NCI-H524 (cell line): ENCODE measurements at regions not wholly inside any gene's neighbourhood (a gene's known extent, or its start where the extent isn't known, plus 50 kb on each side); places are given as distances from the start of the nearest gene placed in this dataset.
A peak's percentile ranks its signal among the peaks of the same experiment; 100 is the strongest.

Experiments used
- DNase-seq, 2 experiments: peaks; one replicate each; lab custom pipeline; 2025; lab: John Stamatoyannopoulos, UW

DNA sequence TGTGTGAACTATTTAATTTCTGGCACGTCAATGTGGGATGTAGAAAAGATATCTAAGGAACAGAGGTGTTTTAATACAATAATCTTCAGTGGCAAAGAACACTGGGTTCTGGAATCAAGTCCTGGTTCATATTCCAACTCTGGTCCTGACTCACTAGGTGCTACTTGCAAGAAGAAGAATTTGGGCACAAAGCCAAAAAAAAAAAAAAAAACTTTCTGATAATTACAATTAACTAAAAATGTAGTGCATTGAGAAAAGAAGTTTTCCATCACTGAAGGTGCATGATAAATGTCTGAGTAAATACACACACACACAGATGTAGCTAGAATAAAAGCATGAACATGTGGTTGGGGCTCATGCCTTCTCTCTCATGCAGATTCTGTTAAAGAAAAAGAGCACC lies 424.4 kb upstream of the REG3G start:
- no peak for DNase-seq

DNA sequence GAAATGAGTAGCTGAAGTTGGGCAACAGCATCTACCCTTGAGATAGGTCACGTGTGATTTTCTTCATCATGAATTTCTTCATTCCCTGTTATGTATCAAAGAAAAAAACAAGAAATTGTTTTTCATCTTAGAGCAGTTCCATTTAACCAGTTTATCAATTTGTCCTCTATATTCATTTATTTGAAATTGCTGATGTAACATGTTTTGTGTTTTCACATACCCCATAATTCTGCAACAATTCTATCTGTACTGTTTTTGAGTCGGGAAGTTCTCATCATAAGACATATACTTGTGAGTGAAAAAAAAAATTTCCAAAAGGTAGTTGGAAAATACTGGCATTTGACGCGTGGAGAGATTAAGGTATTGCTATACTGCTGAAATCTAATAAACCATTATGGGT lies 422.6 kb upstream of the REG3G start:
- no peak for DNase-seq

- peak in 1 of 2 experiments; percentile 4 for DNase-seq
Observed at GRCh38 chr2:78606895-78607294, 418.6 kb upstream of the REG3G start.

GRCh38 chr2:78614726-78615125 lies 410.8 kb upstream of the REG3G start:
- no peak for DNase-seq

DNA sequence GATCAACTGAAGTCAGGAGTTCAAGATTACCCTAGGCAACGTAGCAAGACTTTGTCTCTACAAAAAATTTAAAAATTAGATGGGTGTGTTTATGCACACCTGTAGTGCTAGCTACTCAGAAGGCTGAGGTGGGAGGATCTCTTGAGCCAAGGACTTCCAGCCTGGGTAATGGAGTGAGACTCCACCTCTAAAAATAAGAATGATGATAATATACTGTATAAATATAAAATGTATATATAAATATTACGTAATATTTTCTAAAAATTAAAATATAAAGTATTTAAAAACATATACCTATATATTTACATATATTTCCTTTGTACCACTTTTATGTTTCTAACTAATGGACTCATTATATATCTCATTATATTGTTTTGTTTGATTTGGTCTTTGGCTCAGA lies 409.5 kb upstream of the REG3G start:
- DNase-seq = no peak

DNA sequence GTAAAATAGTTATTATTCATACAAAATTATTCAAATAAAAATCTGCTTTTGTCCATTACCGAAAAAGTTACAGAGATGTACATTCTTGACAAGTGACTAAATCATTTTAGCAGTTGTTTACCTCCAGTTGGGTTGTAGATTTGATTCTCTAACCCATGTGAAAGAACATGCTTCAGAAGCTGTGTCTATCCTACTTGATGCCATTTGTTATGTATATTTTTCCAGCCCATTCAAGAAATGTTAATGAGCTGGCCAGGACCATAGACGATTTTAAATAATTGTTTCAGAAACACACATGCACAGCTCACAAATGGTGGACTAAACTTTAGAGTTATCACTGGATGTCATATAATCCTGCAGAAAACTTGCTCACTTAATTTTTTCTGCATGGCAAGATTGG lies 391.1 kb upstream of the REG3G start:
- DNase-seq = no peak

DNA sequence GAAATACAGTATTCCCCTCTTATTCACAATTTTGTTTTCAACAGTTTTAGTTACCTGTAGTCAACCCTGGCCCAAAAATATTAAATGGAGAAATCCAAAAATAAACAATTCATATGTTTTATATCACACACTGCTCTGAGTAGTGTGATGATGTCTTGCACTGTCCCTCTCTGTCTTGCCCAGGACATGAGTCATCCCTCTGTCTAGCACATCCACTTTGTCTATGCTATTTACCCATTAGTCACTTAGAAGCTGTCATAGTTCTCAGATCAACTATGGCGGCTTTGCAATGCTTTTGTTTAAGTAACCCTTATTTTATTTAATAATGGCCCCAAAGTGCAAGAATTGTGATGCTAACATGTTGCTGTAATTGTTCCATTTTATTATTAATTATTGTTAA lies 380.6 kb upstream of the REG3G start:
- no peak for DNase-seq

DNA sequence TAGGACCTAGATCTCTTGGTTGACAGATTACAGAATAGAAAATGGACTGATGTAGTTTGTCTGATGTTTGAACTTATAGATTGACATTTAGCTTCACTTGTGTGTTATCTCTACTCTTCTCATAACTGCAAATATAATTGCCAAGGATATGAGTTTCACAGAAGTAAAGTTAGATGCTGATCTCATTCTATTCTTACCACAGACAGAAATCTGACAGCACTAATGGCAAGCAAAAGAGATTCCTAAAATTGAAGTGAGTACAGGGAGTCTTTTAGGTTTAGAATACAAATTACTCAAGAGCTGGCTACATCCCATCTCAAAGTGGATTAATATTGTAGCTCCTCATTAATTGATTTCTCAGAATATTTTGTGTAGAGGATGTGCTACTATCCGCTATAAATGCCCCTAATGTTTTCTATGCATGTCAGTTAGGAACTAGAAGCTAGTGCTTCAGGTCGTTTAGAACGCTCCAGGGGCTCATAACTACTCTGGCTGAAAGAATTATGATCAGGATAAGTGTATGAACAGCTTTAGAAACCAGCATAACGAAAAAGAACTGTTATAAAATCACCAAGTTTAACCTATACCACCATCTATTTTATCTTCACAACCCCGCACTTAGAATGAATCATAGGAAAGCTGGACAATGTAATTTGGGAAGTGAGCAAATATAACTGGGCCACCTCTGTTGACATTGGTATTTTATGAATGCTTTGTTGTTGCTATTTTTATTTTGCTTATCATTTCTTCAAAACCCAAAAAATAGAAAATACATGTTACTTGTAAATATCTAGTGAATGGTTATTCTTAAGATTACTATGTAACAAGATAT lies 378.8 kb upstream of the REG3G start:
- DNase-seq = no peak

- no peak for DNase-seq
Observed at GRCh38 chr2:78648558-78648957, 376.9 kb upstream of the REG3G start.

- DNase-seq = no peak
Observed at GRCh38 chr2:78654941-78655340, 370.6 kb upstream of the REG3G start.

- peak; percentile 8 to 21 for DNase-seq
Observed at GRCh38 chr2:78676921-78677696, 348.4 kb upstream of the REG3G start.

DNA sequence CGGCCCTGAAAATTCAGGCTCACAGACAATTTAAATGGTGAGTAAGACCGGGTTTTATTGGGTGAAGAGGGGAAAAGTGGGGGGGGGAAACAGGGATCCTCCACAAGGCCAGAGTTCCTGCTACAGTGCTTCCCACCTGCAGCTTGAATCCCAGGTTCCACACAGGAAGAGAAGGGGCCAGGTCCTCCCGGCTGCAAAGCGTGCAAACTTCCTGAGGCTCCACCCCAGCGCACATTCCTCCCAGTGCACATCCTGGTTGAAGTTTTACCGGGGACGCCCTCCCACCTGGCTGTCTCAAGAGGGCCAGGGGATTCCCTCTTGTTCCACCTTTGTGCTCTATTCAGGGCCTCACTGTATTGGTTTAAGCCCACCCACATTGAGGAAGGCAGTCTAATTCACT lies 347.7 kb upstream of the REG3G start:
- no peak for DNase-seq

DNA sequence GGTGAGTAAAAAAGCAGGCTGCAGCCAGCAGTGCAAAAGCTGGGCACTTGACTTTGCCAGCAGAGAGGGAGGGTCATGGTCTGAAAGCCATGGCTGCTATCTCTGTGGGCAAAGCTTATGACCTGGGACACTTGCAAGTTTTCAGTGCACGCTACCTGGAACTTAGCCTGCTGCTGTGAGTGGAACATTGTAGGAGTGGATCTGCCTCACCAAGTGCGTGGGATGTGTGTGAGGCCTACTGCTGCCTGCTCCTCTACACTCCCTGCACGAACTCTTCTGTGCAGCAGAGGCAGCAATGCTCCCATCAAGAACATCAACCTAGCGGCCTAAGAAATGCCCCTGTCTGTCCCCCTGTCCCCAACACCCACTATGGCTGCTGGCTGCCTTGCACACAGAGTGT lies 344.1 kb upstream of the REG3G start:
- DNase-seq = no peak

- no peak for DNase-seq
Observed at GRCh38 chr2:78682781-78683180, 342.7 kb upstream of the REG3G start.

DNA sequence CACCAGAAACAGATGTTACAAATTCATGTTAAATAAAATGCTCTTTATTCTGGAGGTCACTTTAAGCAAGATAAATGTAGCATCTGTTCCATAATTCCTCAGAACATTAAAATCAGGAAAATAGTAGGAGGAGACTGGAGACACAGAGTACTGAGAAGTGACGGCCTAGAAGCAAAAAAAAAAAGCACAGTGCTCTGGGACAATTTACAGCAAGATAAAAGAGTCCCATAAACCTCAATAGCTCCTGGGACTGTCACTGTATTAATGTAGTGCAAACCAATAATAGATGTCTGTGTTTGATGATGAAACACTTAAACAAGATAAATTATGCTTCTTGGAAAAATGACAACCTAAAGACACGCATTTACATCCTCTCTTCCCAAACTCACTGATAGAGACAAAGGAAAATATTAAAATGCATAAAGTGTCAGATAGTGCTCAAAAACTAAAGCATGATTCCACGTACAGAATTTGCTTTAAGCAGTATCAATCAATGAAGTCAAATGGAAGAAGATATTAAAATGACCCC lies 338.8 kb upstream of the REG3G start:
- DNase-seq = no peak

DNA sequence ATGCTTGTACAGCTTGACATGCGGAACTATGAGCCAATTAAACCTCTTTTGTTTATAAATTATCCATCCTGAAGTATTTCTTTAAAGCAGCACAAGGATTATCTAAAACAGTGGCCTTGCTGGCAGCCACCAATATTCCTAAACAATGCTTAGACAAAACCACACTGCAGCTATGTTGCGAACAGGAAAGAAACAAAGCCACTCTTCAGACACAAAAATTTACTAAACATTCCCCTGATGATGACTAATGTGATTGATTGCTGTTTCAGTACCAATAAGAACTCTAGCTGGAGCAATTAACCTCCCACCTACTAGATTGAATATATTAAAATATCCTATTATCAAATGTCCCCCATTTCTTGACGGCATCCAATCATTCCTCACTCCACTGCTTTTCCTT lies 325.8 kb upstream of the REG3G start:
- DNase-seq = no peak

GRCh38 chr2:78701546-78701945 lies 324.0 kb upstream of the REG3G start:
- DNase-seq = no peak

DNA sequence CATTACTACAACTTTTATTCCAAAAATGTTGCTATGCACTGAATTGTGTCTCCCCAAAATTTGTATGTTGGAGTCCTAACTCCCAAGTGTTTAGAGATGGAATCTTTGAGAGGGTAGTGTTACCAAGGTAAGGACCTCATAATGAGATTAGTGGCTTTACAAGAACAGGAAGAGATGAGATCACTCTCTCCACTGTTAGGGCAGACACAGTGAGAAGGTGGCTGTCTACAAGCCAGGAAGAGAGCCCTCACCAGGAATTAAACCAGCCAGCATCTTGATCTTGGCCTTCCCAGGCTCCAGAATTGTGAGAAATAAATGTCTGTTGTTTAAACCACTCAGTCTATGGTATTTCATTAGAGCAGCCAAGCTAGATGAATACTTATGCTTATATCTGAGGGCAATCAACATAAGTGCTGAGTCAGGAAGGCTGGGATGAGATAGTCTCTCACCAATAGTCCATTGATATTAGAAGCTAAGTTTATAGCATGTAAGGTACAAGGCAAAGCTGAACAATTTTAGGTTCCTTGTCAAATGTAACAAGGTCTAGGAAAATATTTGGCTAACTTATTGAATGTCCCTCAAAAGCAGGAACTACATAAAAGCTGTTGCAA lies 317.6 kb upstream of the REG3G start:
- peak in 1 of 2 experiments; percentile 51 for DNase-seq

GRCh38 chr2:78710632-78711375 lies 314.7 kb upstream of the REG3G start:
- no peak for DNase-seq

- no peak for DNase-seq
Observed at GRCh38 chr2:78715293-78715692, 310.2 kb upstream of the REG3G start.

DNA sequence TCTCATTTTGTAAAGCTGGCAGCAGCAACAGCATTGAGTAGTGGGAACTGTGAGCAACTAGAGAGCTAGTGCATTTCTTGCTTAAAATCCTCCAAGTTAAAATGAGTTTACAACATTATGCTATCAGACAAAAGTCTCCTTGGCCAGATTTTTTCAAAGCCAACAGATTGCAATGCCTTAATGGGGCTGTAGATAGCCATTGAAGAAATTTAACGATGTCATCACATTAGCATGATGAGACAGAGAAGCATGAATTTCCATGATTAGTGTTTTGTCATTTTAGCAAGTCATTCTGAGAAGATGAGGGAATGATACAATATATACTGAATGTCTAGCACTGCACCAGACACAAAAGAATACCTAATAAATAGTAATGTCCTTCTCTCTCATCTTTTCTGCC lies 307.5 kb upstream of the REG3G start:
- no peak for DNase-seq

DNA sequence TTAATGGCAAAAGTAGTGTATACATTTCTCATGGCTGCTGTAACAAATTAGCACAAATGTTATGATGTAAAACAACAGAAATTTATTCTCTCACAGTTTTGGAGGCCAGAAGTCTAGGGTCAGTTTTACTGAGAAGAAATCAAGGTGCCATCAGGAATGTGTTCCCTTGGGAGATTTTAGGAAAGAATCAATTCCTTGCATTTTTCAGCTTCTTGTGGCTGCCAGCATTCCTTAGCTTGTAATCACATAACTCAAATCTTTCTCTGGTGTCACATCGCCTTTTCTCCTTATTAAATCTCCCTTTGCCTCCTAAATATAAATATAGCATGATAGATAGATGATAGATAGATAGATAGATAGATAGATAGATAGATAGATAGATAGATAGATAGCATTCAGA lies 307.0 kb upstream of the REG3G start:
- DNase-seq = no peak
